NCI-H2171 treated with DMSO at 0.1 percent for 48 hours (cell line): ENCODE measurements at regions not wholly inside any gene's neighbourhood (a gene's known extent, or its start where the extent isn't known, plus 50 kb on each side); places are given as distances from the start of the nearest gene placed in this dataset.
A peak's percentile ranks its signal among the peaks of the same experiment; 100 is the strongest.

ENCODE experiments used
- DNase-seq: peaks from one replicate; lab custom pipeline; 2025; lab: John Stamatoyannopoulos, UW

DNA sequence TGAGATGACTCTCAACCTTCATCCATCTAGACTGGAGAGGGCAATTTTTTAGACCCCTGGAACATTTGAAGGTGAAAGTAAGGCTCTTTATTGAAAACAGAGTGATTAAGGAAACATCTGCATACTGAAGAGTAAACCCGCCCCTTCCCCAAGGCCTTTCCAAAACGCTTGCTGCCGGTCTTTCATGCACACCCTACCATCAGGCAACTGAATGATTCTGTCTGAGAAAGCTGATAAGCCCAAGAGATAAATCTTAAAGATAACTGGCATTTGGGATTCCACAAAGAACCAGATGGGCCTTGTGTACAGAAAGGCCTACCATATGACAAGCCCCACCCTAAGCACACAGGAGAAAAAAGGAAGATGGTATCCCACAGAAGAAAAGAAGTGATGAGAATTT, 54.4 kb upstream of the PIK3R1 start:
- DNase-seq = peak; percentile 45

DNA sequence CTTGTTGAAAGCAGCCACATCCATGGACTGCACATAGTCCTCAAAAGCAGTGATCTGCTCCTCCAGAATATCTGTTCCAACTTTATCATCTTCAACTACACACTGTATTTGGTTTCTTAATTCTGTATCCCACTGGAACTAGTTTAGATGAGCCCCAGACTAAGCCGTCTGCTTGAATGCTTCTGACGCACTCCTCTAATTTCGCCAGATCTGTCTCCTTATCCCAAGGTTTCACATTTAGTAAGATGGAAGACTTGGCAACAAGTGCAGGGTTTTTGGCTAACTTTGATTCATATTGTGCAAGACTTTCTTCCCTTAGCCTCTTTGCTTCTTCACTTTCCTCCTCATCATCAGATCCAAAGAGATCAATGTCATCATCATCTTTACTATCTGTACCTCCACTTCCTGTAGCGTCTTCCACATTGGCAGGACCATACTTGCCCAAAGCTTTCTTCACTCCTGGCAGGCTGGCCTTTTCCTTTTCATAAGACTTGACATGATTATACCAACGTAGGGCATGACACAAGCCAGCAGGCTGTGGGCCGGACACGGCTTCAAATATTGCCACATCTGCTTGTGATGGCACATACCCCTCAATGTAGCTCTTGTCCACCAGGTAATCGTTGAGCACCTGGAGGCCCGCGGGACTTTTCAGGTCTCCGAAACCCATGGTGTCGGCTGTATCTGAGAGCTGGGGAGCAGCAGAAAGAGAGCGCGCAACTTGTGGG, 56.2 kb upstream of the PIK3R1 start:
- no peak for DNase-seq

DNA sequence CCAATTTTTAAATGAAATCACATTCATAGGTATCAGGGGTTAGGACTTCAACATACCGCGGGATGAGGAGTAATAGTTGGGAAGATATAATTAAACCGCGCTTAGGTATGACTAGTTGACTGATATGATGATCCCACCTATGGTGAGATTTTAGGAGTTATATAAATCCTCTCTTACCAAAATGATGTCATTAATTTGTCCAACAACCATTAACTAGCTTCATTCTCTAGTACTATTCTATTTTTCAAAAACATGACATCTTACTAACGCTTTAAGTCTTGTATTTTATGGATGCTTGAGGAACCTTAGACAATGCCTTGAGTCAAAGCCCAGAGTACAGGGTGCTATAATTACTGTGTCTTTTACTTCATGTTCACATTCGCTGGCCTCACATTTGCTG, 59.6 kb upstream of the PIK3R1 start:
- no peak for DNase-seq

DNA sequence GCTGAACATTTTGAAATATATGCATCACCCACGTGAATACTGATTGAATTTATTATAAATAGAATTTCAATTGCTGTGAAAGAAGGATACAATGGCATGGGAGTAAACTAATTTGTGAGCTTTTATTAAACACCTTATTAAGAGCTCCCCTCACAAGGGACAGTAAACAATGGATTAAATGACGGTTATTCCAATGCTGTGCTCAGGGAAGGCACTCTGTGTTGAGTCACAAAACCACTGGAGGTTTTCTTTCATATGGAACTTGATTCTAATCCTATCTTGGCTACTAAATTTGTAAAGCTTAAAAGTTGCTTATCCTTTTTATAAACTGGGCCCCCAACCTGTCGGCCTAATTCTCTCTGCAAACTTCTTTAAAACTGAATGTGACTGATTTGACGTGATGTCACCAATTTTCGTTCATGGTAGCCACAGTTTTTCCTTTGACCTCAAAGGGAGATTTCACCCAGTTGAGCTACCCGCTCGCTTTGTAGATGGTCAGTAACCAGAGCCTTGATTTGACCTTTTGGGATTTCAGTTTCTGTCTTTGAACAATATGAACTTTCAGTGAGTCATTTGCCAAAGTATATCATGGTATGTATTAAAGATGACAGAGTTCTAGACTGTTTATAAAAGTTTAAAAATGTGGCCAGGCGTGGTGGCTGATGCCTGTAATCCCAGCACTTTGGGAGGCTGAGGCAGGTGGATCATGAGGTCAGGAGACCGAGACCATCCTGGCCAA, 61.3 kb upstream of the PIK3R1 start:
- no peak for DNase-seq

DNA sequence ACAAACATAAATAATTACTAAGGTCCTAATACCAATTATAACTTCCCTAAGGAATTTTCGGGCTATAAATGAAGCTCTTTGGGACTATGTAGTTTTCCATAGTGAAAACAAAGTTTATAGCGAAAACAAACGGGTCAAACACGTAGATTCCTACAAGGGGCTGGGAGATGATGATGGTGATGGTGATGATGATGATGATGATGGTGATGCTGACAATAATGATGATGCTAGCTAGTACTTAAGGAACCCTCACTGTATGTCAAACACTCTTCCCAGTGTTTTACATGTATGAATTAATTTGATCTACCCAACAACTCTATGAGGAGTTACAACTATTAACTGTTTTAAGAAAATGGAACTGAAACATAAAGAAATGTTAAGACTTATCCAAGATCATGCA, 63.7 kb upstream of the PIK3R1 start:
- no peak for DNase-seq

DNA sequence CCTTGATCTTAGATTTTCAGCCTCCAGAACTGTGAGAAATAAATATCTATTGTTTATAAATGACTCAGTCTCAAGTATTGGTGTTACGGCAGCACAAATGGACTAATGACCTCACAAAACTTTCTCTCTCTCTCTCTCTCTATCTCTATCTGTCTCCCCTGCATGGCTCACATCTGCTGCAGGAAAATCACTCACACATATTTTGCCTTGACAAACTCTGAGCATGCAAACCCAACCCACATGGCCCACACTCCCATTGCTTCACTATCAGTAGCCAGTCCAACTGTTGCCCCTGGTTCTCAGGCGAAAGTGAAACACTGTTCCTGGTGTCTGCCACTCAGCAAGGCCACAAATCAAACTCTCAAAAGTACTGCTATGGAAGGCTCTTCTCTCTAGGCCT, 66.4 kb upstream of the PIK3R1 start:
- no peak for DNase-seq

DNA sequence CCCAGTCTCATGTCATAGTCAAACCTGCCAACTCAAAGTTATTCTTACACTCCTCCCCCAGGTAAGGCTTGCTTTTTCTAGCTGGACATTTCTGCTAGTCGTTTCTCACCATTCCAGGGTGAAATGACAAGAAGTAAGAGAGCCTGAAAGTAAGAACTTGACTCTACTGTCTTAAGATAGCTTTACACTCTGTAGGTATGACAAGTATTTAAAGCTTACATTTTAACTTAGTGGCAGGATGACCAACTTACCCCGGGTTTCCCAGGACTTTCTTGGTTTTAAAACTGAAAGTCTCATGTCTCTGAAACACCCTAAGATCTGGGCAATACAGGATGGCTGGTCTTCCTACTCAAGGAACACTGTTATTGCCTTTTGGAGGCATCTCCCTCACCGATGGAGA, 67.5 kb upstream of the PIK3R1 start:
- no peak for DNase-seq

DNA sequence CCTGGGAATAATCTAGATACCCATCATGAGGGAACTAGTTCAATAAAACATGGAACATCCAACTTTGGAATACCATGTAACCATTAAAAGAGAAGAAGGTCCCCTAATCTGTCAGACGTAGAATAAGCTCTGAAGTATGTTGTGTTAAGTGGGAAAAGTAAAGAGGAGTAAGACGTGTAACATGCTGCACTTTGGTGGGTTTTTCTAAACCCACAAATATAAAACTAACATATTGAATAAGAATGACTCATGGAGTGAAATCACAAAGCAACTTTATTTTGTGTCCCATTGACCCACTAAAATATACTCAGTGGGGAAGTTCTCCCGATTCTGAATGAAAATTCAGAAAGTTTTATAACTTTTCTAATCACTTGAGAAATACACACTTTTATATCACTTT, 67.9 kb upstream of the PIK3R1 start:
- DNase-seq = no peak

DNA sequence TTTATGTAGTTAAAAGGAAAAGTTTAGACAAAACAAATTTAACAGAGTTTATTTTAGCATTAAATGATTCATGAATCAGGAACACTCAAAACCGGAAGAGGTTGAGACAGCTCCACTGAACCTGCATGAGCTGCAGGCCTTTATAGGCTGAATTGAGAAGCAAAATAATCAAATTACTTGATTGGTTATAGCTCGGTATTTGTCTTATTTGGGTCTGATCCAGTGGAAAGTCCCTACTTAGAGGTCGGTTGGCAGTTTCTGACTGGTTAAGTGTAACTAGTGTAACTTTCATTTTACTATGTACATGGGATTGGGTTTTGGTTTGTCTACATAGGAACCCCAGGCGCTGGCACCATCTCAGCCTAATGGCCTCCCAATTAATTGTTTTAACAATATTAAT, 74.1 kb upstream of the PIK3R1 start:
- no peak for DNase-seq

DNA sequence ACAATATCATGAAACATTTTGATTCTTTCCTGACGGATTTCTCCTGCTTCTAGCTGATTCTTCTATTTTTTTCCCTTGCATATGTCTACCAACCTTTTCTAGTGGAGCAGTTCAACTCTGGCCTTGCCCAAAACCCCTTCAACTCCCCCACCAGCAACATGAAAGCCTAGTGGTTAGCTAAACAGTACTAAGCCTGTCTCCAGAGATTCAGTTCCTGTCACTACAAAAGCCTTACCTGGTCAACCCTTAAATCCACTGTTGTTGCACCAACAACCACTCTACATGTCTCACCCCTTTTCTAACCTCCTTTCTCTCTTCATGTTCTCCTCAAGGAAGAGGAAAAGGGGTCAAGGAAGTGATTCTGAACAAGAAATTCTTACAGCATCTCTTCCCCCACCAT, 74.8 kb upstream of the PIK3R1 start:
- DNase-seq = no peak

DNA sequence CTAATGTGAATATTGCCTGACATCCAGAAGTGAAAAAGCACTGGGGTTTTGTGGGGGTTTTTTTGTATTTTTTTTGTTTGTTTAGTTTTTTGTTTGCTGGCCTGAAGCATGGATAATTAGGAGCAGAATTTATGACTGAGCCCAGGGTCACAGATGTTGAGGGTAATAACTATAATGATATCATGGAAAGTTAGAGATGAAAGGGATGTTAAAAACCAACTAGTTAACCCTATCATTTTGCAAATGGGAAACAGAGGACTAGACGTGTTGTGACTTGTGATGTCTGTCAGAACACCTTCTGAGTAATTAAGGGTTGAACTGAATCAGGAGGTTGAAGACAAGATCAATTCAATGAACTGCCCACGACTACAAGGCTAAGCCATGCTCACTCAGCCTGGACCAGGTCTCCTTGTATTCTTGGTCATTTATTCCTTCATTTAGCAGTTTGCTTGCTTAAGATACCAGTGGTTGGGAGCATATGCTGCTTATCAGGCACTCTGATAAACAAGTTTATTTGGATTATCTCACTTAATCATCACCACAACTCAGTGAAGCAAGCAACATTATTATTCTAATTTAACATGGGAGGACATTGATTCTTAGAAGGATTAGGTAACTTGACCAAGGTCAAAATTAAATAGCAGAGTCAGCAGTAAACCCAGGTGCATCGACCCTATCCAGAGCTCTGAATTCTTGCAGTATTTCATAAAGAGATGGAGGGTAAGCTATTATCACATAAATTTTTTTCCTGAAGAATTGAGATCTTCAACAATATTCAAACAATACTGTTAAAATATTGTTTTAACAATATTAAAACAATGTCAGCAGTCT, 75.7 kb upstream of the PIK3R1 start:
- peak; percentile 21 for DNase-seq

DNA sequence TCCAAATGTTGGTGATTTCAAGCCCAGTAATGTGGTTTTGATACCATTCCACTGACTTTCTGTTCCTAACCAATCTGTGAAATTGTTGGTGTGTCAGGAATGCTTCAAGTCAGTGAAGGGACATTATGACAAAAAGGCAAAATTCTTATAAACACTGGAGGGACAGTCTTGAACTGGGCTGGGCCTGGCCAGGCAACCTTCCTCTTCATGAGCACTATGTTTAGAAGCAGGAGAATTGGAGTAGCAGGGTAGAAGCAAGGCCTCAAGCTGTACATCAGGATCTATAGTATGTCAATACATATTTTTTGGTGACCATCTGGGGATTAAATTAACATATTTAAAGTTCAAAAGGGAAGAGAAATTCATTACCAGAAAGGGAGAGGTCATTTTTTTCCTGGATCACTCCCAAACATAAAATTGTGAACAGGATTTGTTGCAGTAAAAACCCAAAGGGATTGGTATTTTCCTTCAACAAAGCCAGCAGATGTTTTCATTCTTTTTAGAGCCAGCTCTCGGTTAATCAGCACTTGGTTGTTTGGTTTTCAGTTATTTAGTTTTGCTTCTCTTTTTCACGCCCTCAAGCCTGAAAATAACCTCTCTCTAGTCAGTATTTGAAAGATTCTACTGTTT, 77.9 kb upstream of the PIK3R1 start:
- DNase-seq = no peak

DNA sequence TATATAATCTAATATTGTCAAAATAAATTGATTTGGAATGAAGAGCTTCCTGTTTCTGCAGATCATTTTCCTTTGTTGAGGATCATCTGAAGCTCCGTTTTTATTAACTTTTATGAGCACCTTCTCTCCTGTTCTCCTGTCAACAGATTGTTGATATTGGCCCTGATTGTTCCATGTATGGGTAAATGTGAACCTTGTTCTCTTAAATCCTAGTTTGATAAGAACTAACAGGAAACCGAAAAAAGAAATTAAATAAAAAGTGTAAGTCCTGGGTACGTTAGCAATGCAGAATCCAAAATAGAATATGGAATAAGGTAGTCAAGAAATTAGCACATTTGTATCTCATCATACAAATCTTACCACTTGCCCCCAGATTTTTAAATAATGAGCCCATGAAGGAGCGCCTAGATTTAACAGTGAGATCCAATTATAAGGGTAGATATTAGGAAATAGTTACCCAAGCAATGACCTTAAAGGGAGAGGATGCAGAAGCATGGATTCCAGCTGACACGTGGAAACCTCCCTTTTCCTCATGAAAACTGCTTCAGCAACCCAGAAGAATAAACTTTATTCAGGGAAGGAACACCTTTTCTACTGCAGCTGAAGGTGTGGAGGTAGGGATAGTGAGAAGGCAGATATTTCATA, 80.8 kb upstream of the PIK3R1 start:
- DNase-seq = no peak

DNA sequence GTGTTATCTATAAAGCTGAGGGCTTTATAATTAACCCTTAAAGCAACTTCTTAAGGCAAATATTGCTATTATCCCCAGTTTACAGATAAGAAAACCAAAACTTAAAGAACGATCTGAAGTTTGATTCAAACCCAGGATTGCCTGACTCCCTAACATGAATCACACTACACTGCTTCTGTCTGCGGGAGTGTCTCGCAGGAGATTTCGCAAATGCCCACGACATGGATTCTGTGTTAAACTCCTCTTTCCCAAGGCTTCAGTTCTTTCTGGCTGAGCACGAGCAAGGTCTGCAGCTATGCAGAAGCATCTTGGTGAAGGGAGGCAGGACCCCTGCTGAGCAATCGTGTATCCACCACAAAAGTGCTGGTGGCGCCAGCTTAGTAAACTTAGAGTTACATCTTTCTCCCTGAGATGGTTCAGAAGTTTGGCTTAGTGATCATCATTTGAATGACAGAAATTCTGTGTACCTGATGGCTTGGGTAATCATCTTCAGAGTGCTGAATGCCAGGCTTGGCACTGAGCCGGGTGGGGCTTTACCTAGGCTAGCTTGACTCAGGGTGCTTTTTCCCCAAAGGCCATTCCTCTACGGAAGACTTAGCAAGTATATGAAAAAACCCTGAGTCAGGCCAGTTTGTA, 81.4 kb upstream of the PIK3R1 start:
- DNase-seq = no peak

DNA sequence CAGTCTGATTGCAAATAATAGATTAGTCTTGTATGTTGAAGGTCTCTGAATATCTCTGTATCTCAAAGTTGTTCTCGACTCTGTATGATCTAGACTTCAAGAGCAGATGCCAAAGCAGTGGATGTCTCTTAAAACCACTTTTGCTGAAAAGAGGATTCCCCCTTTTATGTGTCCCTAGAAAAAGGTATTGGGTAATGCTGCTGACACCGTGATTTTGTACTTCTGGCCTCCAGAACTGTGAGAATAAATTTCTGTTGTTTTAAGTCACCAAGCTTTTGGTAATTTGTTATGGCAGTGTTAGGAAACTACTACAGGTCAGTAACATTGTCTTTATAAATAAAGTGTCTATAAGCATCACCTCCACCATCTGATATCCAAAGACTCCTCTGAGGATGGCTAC, 85.3 kb upstream of the PIK3R1 start:
- DNase-seq = no peak

DNA sequence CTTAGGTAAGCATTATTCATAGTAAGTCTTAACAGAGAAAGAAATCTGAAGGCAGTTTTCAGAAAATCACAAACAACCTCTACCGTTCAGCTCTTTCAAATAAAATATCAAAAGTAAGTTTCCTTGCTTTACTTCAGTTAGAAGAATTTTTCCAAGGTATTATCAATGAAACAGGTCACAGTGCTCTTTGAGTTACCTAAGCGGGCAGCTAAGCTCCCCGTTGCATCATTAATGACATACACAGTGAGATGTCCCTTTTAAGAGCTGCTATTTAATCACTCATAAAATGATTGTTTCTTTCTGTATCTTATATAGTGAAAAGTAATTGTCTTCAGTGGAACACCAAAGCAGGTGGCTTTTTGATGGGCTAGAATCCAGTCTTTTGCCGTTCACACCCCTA, 86.2 kb upstream of the PIK3R1 start:
- DNase-seq = no peak

DNA sequence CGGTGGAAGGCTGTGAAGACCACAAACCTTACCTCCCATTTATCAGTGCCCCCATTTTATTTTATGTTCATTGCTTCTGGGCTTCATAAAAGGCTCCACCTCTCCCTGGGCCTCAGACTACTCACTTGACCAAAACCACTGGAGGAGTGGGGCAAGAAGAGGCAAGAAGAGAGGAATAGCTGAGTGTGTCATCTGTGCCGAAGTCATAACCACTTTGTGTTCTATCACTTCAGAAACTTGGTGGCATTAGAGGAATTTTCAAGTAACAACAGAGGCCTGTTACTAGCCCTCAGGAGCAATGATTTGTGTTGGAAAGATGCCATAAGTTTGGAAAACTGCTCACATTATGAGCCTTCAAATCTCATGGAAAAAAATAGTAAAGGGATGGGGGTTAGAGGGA, 88.7 kb upstream of the PIK3R1 start:
- no peak for DNase-seq

DNA sequence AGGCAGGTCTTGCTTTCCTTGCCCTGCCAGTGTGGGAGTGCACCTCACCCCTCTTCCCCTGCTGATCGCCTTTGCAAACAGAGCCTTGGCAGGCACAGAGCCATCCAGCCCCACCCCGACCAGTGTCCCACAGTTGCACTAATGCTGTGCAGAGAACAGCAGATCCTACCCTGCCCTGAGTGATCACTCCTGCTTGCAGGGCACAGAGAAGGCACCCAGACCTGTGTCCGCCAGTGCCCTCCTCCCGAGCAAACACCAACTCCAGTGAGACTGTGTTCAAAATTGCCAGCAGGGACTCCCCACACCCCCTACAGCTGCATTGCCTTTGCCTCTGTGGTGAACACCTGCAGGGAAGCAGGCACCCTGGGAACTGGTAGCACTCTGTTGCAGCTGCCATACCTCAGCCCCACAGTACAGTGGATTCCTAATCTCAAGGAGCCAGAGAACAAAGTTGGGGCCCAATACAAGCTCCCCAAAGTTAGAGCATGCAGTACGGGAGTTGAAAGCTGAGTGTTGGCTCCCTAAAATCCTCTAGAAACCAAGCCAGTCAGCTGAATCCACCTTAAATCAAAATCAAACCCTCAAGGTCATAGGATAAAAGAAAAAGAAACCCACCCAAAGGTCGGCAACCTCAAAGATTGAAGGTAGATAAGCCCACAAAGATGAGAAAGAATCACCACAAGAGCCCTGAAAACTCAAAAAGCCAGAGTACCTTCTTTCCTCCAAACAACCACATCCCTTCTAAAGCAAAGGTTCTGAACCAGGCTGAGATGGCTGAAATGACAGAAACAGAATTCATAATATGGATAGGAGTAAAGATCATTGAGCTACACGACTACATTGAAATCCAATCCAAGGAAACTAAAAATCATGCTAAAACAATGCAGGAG, 92.9 kb upstream of the PIK3R1 start:
- no peak for DNase-seq

DNA sequence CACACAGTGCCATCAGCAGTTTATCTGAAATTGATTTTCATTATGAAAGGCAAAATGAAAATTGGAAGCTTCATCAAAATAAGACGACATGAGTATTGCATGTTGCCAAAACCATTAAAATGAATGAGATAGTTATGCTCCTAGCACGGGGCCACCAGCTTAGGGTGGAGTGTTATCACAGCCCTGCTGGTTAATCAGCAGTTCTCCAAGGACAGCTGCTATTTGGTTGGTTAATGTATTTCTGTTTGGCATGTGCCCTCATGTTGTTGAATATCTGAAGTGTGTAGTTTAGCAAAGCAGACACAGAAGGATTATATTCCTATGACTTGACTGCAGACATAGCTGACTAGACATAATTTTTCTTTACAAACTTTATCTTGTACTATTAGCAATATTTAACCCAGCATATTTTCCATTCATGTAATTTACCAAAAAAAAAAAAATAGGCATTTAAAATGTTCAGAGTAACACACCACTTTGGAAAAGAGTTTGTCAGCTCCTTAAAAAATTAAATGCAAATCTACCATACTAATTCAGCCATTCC, 98.6 kb upstream of the PIK3R1 start:
- DNase-seq = no peak

DNA sequence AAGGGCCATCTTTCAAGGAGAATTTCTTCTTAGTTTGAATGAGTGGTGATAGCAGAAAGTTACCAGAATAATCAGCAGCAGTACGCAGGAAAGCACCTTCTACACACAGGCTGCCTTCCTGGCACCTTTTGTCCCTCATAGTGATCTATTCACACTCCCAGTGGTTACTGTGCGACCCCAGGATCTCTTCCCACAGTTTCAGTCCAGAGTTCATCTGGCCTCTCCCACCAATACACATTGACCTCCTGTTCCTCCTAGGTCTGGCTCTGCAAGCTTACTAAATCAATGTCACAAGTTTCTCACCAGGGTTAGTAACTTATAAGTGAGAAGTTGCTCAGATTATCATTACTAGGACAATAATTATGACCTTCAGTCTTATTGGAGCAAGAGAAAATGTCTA, 99.1 kb upstream of the PIK3R1 start:
- no peak for DNase-seq
